Stomach (tissue), 8 donors: ENCODE measurements at regions not wholly inside any gene's neighbourhood (a gene's known extent, or its start where the extent isn't known, plus 50 kb on each side); places are given as distances from the start of the nearest gene placed in this dataset.
A peak's percentile ranks its signal among the peaks of the same experiment; 100 is the strongest.

Source experiments
- DNase-seq, 2 donors: peaks; one replicate each; pipeline versions ENCODE4 v3.0.0 to v3.0.0-alpha.2; 2013 to 2019
- H3K27ac ChIP-seq, 5 donors: fragments of 200-600 bp in 4 of 5; sonication (generic) in 4 of 5; one replicate each; pipeline ENCODE4 v1.5.1; 2013 to 2019; ENCODE audit warnings: mild to moderate bottlenecking in 1 of 5, moderate library complexity in 1 of 5
- H3K27me3 ChIP-seq, 3 donors: fragments of 200-600 bp; sonication (generic); one replicate each; pipeline ENCODE4 v1.5.1; 2017 to 2019; ENCODE audit warnings: mixed run types in 1 of 3
- H3K36me3 ChIP-seq, 4 donors: fragments of 200-600 bp; sonication (generic); 1 replicate in 3 of 4; 2 replicates in 1 of 4; pipeline ENCODE4 v1.5.1; 2016 to 2019
- H3K4me1 ChIP-seq, 4 donors: fragments of 200-600 bp; sonication (generic); one replicate each; pipeline ENCODE4 v1.5.1; 2016 to 2019
- H3K4me3 ChIP-seq, 4 donors: fragments of 200-600 bp; sonication (generic) in 3 of 4; one replicate each; pipeline ENCODE4 v1.5.1; 2016 to 2019; ENCODE audit warnings: mild to moderate bottlenecking in 1 of 4
- H3K9me3 ChIP-seq, 4 donors: fragments of 200-600 bp; sonication (generic); one replicate each; pipeline ENCODE4 v1.5.1; 2016 to 2019
- EP300 ChIP-seq: sonication (generic); formaldehyde crosslinking; IDR thresholded peaks from one replicate; pipeline ENCODE4 v1.6.1; 2017; ENCODE audit warnings: antibody characterized with exemption
- POLR2A ChIP-seq, 4 donors: fragments of 450-650 bp; IDR thresholded peaks; one replicate each; pipeline ENCODE4 v1.6.1; 2016; ENCODE audit warnings: antibody characterized with exemption in 4 of 4, control low read depth in 2 of 4, mild to moderate bottlenecking in 1 of 4, moderate library complexity in 1 of 4
- POLR2AphosphoS5 ChIP-seq, 3 donors: sonication (generic); formaldehyde crosslinking; IDR thresholded peaks; one replicate each; pipeline ENCODE4 v1.6.1; 2016; ENCODE audit warnings: antibody characterized with exemption in 3 of 3
- whole genome bisulfite sequencing, 5 donors: extraction: QIAGEN DNeasy Blood & Tissue Kit in 3 of 5; methylation state at CpG; one replicate each; pipeline versions ENCODE4 v1.1.5 to v1.1.7; 2013 to 2018; 5-methylcytosine and 5-hydroxymethylcytosine counted together
- intact Hi-C: fragments of 100-400 bp; cut with DNase I; formaldehyde crosslinking; loops from one replicate; pipeline ENCODE4 v1.15.1; 2023; ENCODE audit warnings: low total_unique reads
- TF ChIP-seq, protein P1 (sequence below), 7 experiments: fragments of 450-650 bp in 4 of 7; fragments of 200-600 bp in 3 of 7; sonication (generic) in 3 of 7; IDR thresholded peaks; one replicate each; pipeline ENCODE4 v1.5.1; 2016 to 2019; ENCODE audit warnings: antibody characterized with exemption in 7 of 7, control low read depth in 2 of 7, mild to moderate bottlenecking in 1 of 7
- donor health status: healthy with polysubstance abuse.
- donor health status: Bipolar disorder and iron deficiency.
- donor health status: healthy.

DNA sequence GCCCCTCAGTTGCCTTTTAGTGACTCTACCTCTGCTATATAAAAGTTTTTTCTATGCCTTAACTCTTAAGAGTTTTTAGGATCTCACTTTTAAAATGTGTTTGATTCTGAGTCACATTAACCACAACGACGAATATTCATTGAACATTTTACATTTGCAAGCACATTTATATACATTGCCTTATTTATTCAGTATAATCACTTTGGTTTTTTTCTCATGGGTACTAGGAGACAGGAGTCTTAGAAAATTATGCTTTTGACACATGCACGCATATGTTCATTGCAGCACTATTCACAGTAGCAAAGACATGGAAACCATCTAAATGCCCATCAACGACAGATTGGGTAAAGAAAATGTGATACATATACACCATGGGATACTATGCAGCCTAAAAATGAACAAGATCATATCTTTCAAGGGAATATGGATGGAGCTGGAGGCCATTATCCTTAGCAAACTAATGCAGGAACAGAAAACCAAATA, 236.9 kb upstream of the SPAG17 start:
- Histone ChIP-seq H3K27me3 (no peaks in the 10 kb centered on the region), H3K36me3 (no peaks in the 10 kb centered on the region)

DNA sequence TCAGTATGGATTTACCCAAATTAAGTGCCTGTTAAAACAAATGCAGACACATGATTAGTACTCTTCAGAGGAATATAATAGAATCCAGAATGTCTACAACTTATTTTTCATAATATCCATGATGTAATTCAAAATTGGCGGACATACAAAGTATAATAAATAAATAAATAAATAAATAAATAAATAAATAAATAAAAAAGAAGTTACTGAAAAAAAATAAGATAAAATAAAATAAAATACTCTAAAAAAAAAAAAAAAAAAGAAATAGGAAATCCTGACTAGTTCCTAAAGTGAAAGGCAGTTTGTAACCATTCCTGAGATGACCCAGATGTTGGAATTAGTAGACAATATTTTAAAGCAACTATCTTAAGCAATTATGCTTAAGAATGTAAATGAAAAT, 219.0 kb upstream of the SPAG17 start:
- H3K36me3 ChIP-seq: no peaks in the 10 kb centered on the region
- H3K4me1 ChIP-seq: no peaks in the 10 kb centered on the region
- no peak overlapping the region for H3K27ac ChIP-seq
- no peak for TF ChIP-seq POLR2AphosphoS5 (IDR thresholded peaks at IDR 0.05)
- no peak for TF ChIP-seq EP300
- TF ChIP-seq, protein P1, sequence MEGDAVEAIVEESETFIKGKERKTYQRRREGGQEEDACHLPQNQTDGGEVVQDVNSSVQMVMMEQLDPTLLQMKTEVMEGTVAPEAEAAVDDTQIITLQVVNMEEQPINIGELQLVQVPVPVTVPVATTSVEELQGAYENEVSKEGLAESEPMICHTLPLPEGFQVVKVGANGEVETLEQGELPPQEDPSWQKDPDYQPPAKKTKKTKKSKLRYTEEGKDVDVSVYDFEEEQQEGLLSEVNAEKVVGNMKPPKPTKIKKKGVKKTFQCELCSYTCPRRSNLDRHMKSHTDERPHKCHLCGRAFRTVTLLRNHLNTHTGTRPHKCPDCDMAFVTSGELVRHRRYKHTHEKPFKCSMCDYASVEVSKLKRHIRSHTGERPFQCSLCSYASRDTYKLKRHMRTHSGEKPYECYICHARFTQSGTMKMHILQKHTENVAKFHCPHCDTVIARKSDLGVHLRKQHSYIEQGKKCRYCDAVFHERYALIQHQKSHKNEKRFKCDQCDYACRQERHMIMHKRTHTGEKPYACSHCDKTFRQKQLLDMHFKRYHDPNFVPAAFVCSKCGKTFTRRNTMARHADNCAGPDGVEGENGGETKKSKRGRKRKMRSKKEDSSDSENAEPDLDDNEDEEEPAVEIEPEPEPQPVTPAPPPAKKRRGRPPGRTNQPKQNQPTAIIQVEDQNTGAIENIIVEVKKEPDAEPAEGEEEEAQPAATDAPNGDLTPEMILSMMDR (IDR thresholded peaks at IDR 0.05): no peak
- no peak for TF ChIP-seq POLR2A (IDR thresholded peaks at IDR 0.05)
- intact Hi-C loops: no loop called here
- H3K4me3 ChIP-seq: no peak overlapping the region
- 87 to 100% (median 91%) methylated on average over 1 of the region's 1 CpG for WGBS, 5 donors
- no peak for DNase-seq
- no peaks in the 10 kb centered on the region for H3K27me3 ChIP-seq
- peaks cover 0 to 6% (median 2%) of the 10 kb centered on the region in 4 donors for H3K9me3 ChIP-seq

More for the DNA sequence above, 236.9 kb upstream of the SPAG17 start:
- TF ChIP-seq, protein P1 (IDR thresholded peaks at IDR 0.05): no peak
- TF ChIP-seq EP300: no peak
- H3K27ac ChIP-seq: no peak overlapping the region
- H3K9me3 ChIP-seq: no peaks in the 10 kb centered on the region
- no peak overlapping the region for H3K4me3 ChIP-seq
- no peak for DNase-seq
- no peaks in the 10 kb centered on the region for H3K4me1 ChIP-seq
- intact Hi-C loops: no loop called here
- 91 to 95% (median 94%) methylated on average over 4 of the region's 4 CpGs for WGBS, 5 donors

DNA sequence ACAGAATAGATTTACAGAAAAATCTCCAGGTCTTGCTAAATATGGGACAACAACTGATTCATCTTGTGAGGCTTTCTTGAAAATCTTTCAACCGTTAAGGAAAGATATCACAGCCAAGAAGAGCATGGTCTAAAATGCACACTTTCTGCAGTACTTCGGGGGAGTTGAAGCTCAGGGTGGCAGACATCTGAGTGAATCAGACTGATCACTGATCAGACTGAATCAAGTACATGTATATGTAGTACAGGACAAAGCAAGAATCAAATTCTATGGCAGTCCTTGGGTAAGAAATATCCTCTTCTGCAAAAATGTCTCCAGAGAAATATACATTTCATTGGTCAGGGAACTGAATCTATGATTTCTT, 212.4 kb upstream of the SPAG17 start:
- Histone ChIP-seq H3K27me3 (no peaks in the 10 kb centered on the region), H3K4me3 (no peak overlapping the region), H3K36me3 (no peaks in the 10 kb centered on the region), H3K9me3 (no peaks in the 10 kb centered on the region), H3K27ac (no peak overlapping the region), H3K4me1 (no peaks in the 10 kb centered on the region)
- intact Hi-C loops: no loop called here
- 56 to 73% (median 68%) methylated on average over 2 of the region's 2 CpGs for WGBS, 5 donors
- TF ChIP-seq EP300: no peak
- TF ChIP-seq POLR2A (IDR thresholded peaks at IDR 0.05): no peak
- TF ChIP-seq POLR2AphosphoS5 (IDR thresholded peaks at IDR 0.05): no peak
- TF ChIP-seq, protein P1 (IDR thresholded peaks at IDR 0.05): no peak
- DNase-seq: no peak

DNA sequence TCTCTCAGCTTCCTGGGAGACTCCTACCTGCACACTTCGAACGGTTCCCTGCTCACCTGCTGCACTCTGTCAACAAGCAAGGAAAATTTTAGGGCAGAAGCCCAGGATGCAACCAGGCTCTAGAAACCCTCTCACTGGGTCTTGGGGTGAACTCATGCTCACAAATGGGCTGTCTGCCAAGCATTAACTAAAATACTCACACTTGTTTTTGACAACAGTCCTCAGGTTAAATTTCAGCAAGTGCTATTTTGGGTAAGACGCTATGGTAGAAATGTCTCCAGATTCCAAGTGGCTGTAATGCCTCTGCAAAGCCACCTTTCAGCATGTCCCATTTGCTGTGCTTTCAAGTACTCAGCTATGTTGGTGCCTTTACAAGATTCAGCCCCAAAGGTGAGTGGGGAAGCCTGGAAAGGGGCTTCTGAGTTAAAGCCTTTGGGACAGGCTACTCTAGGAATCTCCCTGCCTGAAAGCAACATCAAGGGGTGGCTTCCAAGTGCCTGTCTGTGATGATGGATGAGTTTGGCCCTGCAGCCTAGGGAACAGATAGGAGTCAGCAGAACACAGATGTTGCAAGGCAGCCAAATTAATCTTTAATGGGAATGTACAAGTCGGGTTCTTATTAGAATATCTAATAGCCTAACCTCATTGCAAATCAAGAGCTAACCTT, 211.9 kb upstream of the SPAG17 start:
- no peaks in the 10 kb centered on the region for H3K36me3 ChIP-seq
- intact Hi-C loops: no loop called here
- H3K27me3 ChIP-seq: no peaks in the 10 kb centered on the region
- WGBS, 5 donors: 67 to 78% (median 69%) methylated on average over 4 of the region's 4 CpGs
- no peaks in the 10 kb centered on the region for H3K9me3 ChIP-seq
- H3K4me3 ChIP-seq: no peak overlapping the region
- peak in 1 of 2 donors; percentile 64 for DNase-seq
- TF ChIP-seq POLR2AphosphoS5 (IDR thresholded peaks at IDR 0.05) (no peak), POLR2A (IDR thresholded peaks at IDR 0.05) (no peak), EP300 (no peak)
- TF ChIP-seq, protein P1 (IDR thresholded peaks at IDR 0.05): no peak
- H3K4me1 ChIP-seq: no peaks in the 10 kb centered on the region
- no peak overlapping the region for H3K27ac ChIP-seq
